ENCODE measurements at regions not wholly inside any gene's neighbourhood (a gene's known extent, or its start where the extent isn't known, plus 50 kb on each side); places are given as distances from the start of the nearest gene placed in this dataset.

DNA sequence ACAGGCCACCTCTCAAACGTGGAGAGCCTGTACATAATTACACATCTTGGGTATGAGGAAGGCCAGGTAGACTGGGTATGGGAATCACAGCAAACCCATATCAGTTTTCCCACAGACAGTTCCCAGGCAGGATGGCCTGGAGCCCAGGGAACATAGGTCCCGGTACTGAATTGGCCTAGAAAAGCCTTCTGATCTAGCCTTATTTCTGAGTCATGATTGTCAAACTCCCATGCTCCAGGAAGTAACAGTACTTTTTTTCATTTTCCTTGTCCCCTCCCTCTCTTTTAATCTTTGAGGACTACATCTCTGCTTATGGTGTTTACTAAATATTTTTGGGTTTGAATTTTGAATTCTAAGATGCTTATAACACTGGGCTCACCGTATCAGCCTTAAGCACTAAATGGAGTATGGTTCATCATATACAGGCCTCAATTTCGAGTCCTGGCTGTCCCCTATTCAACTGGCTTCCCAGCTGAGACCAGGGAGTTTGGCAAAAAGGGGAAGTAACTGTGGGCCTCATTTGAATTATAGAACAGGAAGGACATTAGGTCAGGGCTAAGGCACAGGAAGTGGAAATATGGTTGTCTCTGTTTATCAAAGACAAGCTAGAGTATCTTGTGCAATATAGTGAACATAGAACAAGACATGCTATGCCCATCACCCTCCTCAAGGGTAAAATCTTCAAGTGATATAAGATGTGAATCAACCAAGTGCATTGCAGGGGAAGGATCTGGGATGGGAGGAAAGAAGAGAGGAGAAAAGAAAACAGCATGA, 494.6 kb downstream of the NTRK3 start:
- Histone ChIP-seq H3K27ac (no peak overlapping the region), H3K9me3 (no peaks in the 10 kb centered on the region), H3K27me3 (replicated peaks; ENCODE audit: insufficient read depth) (no peaks in the 10 kb centered on the region), H3K36me3 (no peaks in the 10 kb centered on the region), H3K4me1 (replicated peaks) (no peaks in the 10 kb centered on the region), H3K4me3 (no peak overlapping the region)
- DNase-seq (ENCODE audit: low spot score), result no peak
- intact Hi-C loops (cut with DNase I), result no loop called here
- WGBS, result 79% methylated on average over 4 of the region's 4 CpGs
- TF ChIP-seq, protein P1, sequence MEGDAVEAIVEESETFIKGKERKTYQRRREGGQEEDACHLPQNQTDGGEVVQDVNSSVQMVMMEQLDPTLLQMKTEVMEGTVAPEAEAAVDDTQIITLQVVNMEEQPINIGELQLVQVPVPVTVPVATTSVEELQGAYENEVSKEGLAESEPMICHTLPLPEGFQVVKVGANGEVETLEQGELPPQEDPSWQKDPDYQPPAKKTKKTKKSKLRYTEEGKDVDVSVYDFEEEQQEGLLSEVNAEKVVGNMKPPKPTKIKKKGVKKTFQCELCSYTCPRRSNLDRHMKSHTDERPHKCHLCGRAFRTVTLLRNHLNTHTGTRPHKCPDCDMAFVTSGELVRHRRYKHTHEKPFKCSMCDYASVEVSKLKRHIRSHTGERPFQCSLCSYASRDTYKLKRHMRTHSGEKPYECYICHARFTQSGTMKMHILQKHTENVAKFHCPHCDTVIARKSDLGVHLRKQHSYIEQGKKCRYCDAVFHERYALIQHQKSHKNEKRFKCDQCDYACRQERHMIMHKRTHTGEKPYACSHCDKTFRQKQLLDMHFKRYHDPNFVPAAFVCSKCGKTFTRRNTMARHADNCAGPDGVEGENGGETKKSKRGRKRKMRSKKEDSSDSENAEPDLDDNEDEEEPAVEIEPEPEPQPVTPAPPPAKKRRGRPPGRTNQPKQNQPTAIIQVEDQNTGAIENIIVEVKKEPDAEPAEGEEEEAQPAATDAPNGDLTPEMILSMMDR (IDR thresholded peaks at IDR 0.05), result no peak
- no peak for TF ChIP-seq POLR2AphosphoS5 (IDR thresholded peaks at IDR 0.05)
- TF ChIP-seq POLR2A (IDR thresholded peaks at IDR 0.05), result no peak

DNA sequence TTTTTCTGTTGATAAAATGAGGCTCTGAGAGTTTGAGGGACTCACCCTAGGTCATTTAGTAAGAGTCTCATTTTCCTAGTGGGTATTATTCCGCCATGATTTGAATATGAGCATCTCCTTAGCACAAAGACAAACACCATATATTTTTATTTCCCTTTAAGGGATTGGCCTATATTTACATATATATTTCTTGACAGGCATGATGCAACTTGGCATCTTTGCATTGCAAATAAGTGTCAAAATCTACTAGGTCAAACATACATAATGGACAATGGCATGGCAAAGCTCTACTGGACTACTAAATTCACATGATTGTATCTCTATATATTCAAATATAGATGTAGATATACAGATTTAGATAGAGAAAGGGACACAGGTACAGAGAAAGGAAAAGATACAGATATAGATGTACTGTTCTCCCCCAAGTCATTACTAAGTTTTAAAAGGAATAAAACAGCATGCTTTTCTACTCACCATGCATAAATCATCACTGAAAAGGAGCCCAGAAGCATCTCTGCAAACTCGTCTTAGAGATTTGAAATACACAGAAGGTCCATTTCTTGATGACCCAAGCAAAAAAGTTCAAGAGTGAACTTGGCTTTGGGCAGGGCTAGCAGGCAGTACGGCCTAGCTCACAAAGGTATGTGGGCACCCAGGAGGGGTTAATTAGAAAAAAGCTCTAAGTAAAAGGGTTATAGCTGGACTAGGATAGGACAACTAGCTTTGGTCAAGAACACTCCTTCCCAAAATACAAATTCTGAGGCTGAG, 495.8 kb downstream of the NTRK3 start:
- Histone ChIP-seq H3K9me3 (no peaks in the 10 kb centered on the region), H3K27ac (no peak overlapping the region), H3K36me3 (no peaks in the 10 kb centered on the region), H3K4me1 (replicated peaks) (no peaks in the 10 kb centered on the region), H3K27me3 (replicated peaks; ENCODE audit: insufficient read depth) (no peaks in the 10 kb centered on the region), H3K4me3 (no peak overlapping the region)
- no peak for TF ChIP-seq POLR2A (IDR thresholded peaks at IDR 0.05)
- TF ChIP-seq POLR2AphosphoS5 (IDR thresholded peaks at IDR 0.05), result no peak
- TF ChIP-seq, protein P1 (IDR thresholded peaks at IDR 0.05), result no peak
- intact Hi-C loops (cut with DNase I), result no loop called here
- DNase-seq (ENCODE audit: low spot score), result no peak
- WGBS, result 94% methylated on average over 3 of the region's 3 CpGs

DNA sequence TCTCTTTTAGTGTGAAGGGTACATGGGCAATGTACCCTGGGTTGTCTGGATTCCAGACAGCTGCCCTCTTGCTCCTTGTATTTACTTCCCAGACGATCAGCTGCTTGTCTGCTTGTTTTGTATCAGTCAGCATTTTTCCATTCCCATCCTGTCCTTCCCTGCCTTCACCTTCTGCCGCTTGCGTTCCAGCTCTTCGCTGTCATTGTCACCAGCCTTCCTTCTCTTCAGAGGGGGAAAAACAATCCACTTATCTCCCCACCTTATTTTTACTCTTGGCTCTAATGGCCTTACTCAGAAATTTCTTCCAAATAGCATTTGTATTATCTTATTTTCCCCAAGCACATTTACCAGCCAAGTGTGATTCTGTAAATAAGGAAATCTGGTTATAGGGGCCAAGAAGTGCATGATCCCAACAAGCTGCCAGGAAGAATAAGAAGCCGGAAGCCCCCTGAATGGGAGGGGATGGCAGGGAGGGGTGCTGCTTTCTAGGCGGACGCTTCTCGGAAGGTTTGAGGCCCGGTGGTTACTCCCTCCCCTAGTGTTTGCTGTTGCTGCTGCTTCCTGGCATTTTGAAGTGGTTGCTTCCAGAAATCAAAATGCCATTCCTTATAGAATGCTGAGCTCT, 497.6 kb downstream of the NTRK3 start:
- TF ChIP-seq POLR2AphosphoS5 (IDR thresholded peaks at IDR 0.05) (no peak), POLR2A (IDR thresholded peaks at IDR 0.05) (no peak)
- TF ChIP-seq, protein P1 (IDR thresholded peaks at IDR 0.05), result no peak
- WGBS, result 63% methylated on average over 9 of the region's 9 CpGs
- Histone ChIP-seq H3K9me3 (no peaks in the 10 kb centered on the region), H3K36me3 (no peaks in the 10 kb centered on the region), H3K4me3 (no peak overlapping the region), H3K4me1 (replicated peaks) (no peaks in the 10 kb centered on the region), H3K27ac (no peak overlapping the region), H3K27me3 (replicated peaks; ENCODE audit: insufficient read depth) (no peaks in the 10 kb centered on the region)
- no peak for DNase-seq (ENCODE audit: low spot score)
- intact Hi-C loops (cut with DNase I), result no loop called here

DNA sequence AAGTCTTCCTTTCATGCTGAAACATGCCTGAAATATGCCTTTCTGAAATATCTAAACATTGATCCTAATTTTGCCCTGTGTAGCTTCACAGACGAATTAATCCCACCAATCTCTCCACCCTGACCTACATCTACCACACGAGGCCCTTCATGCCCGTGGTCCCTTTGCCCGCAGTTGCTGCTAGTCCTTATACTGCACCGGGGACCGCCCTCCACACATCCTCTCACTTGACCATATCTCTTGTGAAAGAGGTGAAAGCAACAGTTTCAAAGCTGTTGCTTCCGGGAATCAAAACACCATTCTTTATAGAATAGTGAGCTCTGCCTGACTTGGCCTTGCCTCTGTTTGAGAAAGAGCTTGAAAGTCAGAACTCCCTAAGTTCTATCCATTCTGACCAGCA, 499.5 kb downstream of the NTRK3 start:
- intact Hi-C loops (cut with DNase I), result no loop called here
- 93% methylated on average over 7 of the region's 7 CpGs for WGBS
- Histone ChIP-seq H3K36me3 (no peaks in the 10 kb centered on the region), H3K27ac (no peak overlapping the region), H3K27me3 (replicated peaks; ENCODE audit: insufficient read depth) (no peaks in the 10 kb centered on the region), H3K4me1 (replicated peaks) (no peaks in the 10 kb centered on the region), H3K4me3 (no peak overlapping the region), H3K9me3 (no peaks in the 10 kb centered on the region)
- no peak for DNase-seq (ENCODE audit: low spot score)
- TF ChIP-seq POLR2AphosphoS5 (IDR thresholded peaks at IDR 0.05) (no peak), POLR2A (IDR thresholded peaks at IDR 0.05) (no peak)
- TF ChIP-seq, protein P1 (IDR thresholded peaks at IDR 0.05), result no peak

Data from prostate gland (tissue), 2 donors.